ENCODE measurements at regions not wholly inside any gene's neighbourhood (a gene's known extent, or its start where the extent isn't known, plus 50 kb on each side); places are given as distances from the start of the nearest gene placed in this dataset.

- TF ChIP-seq SIN3A (IDR thresholded peaks at IDR 0.05; ENCODE audit: borderline replicate concordance, low read depth, low read length), result no peak
- no peak for TF ChIP-seq ZUFSP (CRISPR knock-in tag; IDR thresholded peaks at IDR 0.05; ENCODE audit: borderline replicate concordance)
- TF ChIP-seq RARG (CRISPR knock-in tag; IDR thresholded peaks at IDR 0.05; ENCODE audit: low read depth), result no peak
- TF ChIP-seq BHLHE40 (IDR thresholded peaks at IDR 0.05; ENCODE audit: low read length), result no peak
- TF ChIP-seq SNRNP70 (IDR thresholded peaks at IDR 0.05; ENCODE audit: low read depth, low read length), result no peak
- TF ChIP-seq, protein P1, sequence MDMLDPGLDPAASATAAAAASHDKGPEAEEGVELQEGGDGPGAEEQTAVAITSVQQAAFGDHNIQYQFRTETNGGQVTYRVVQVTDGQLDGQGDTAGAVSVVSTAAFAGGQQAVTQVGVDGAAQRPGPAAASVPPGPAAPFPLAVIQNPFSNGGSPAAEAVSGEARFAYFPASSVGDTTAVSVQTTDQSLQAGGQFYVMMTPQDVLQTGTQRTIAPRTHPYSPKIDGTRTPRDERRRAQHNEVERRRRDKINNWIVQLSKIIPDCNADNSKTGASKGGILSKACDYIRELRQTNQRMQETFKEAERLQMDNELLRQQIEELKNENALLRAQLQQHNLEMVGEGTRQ (IDR thresholded peaks at IDR 0.05; ENCODE audit: low read depth, low read length), result no peak
- TF ChIP-seq, protein P1 (CRISPR knock-in tag; IDR thresholded peaks at IDR 0.05; ENCODE audit: borderline replicate concordance), result no peak
- no peak for TF ChIP-seq SETDB1 (CRISPR knock-in tag; IDR thresholded peaks at IDR 0.05; ENCODE audit: borderline replicate concordance)
- no peak for TF ChIP-seq POLR2A (IDR thresholded peaks at IDR 0.05; ENCODE audit: insufficient read depth in 1 of 2, low read depth in 2 of 2, low read length in 2 of 2)
- TF ChIP-seq, protein P2, sequence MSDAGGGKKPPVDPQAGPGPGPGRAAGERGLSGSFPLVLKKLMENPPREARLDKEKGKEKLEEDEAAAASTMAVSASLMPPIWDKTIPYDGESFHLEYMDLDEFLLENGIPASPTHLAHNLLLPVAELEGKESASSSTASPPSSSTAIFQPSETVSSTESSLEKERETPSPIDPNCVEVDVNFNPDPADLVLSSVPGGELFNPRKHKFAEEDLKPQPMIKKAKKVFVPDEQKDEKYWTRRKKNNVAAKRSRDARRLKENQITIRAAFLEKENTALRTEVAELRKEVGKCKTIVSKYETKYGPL (CRISPR knock-in tag; IDR thresholded peaks at IDR 0.05), result no peak
- TF ChIP-seq, protein P3, sequence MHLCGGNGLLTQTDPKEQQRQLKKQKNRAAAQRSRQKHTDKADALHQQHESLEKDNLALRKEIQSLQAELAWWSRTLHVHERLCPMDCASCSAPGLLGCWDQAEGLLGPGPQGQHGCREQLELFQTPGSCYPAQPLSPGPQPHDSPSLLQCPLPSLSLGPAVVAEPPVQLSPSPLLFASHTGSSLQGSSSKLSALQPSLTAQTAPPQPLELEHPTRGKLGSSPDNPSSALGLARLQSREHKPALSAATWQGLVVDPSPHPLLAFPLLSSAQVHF (CRISPR knock-in tag; IDR thresholded peaks at IDR 0.05), result no peak
- TF ChIP-seq MIER3 (CRISPR knock-in tag; IDR thresholded peaks at IDR 0.05; ENCODE audit: borderline replicate concordance), result no peak
Measured at GRCh38 chr7:54037873-54038272, 504.3 kb upstream of the VSTM2A start.
